ENCODE measurements at regions not wholly inside any gene's neighbourhood (a gene's known extent, or its start where the extent isn't known, plus 50 kb on each side); places are given as distances from the start of the nearest gene placed in this dataset.

DNA sequence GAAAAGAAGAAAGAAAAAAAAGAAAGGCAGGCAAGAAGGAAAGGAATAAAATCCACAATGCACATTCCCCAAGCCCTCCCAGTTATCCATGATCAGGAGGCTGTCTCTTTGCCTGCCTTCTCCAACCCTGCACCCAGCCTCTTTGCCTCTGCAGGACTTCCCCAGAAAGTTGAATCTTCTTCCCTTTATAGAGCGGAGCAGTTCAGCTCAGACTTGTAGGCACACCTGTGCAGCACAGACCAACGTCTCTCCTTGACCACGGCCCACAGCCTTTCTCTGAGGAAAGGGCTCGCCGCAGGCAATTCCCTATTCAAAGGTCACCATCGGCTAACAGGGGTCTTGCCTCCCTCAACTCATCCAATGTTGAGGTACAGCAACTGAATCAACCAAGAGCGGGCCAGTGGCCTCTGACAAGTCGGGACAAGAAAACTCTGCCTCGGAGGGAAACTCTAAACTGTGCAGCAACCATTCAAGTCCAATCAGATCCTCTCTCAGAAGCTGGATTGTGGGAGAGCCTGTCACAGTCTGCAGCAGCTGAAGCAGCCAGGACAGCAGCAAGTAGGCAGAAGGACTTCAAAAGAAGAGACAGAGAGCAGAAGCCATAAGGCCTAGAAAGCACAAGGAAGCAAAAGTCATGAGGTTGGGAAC, 529.2 kb upstream of the JARID2 start:
- Histone ChIP-seq H2BK12ac (ENCODE audit: low read length in 2 of 2) (no peak overlapping the region), H3K4ac (ENCODE audit: low read depth in 1 of 2, low read length in 2 of 2) (no peak overlapping the region), H2AFZ (ENCODE audit: low read depth, low read length) (no peak overlapping the region), H4K91ac (ENCODE audit: low read length) (peak overlapping the region; percentile 19), H3K9ac (ENCODE audit: low read length) (no peak overlapping the region), H3K9me3 (ENCODE audit: control insufficient read depth, low read length) (no peaks in the 10 kb centered on the region), H2BK15ac (ENCODE audit: low read depth, poor library complexity, severe bottlenecking) (no peak overlapping the region), H3K79me1 (replicated peaks; ENCODE audit: low read length, poor library complexity, severe bottlenecking) (no peaks in the 10 kb centered on the region), H3K27ac (ENCODE audit: low read length, poor library complexity, severe bottlenecking) (no peak overlapping the region), H3K27me3 (ENCODE audit: control insufficient read depth in 1 of 2, insufficient read depth in 1 of 2, low read length in 2 of 2) (no peaks in the 10 kb centered on the region), H3K4me3 (ENCODE audit: insufficient read depth in 1 of 2, low read depth in 1 of 2, low read length in 2 of 2) (no peak overlapping the region), H3K36me3 (ENCODE audit: control insufficient read depth in 1 of 2, insufficient read depth in 2 of 2, low read depth in 1 of 2, low read length in 2 of 2) (no peaks in the 10 kb centered on the region), H2BK5ac (ENCODE audit: low read depth, low read length, poor library complexity, severe bottlenecking) (no peak overlapping the region), H3K23ac (ENCODE audit: low read length in 2 of 2) (no peak overlapping the region), H4K8ac (ENCODE audit: low read length) (no peak overlapping the region), H2AK5ac (ENCODE audit: low read length, severe bottlenecking) (no peak overlapping the region), H3K18ac (ENCODE audit: low read depth in 1 of 2, low read length in 2 of 2) (peak overlapping the region in 1 of 2 experiments; percentile 2), H3K4me2 (ENCODE audit: low read length, poor library complexity, severe bottlenecking) (no peak overlapping the region), H2BK120ac (ENCODE audit: low read depth, low read length) (no peak overlapping the region), H3K4me1 (ENCODE audit: control insufficient read depth, insufficient read depth, low read depth, low read length) (peaks cover 4% of the 10 kb centered on the region), H3K14ac (ENCODE audit: low read length in 2 of 2) (no peak overlapping the region)
- no peak for DNase-seq
- WGBS, result 93% methylated on average over 9 of the region's 9 CpGs

- H3K14ac ChIP-seq (ENCODE audit: low read length in 2 of 2), result no peak overlapping the region
- H3K18ac ChIP-seq (ENCODE audit: low read depth in 1 of 2, low read length in 2 of 2), result no peak overlapping the region
- H3K36me3 ChIP-seq (ENCODE audit: control insufficient read depth in 1 of 2, insufficient read depth in 2 of 2, low read depth in 1 of 2, low read length in 2 of 2), result no peaks in the 10 kb centered on the region
- DNase-seq, result no peak
- 89% methylated on average over 3 of the region's 3 CpGs for WGBS
- H2BK5ac ChIP-seq (ENCODE audit: low read depth, low read length, poor library complexity, severe bottlenecking), result no peak overlapping the region
- H3K23ac ChIP-seq (ENCODE audit: low read length in 2 of 2), result no peak overlapping the region
- no peak overlapping the region for H2BK120ac ChIP-seq (ENCODE audit: low read depth, low read length)
- no peak overlapping the region for H3K9ac ChIP-seq (ENCODE audit: low read length)
- H4K8ac ChIP-seq (ENCODE audit: low read length), result no peak overlapping the region
- H2AK5ac ChIP-seq (ENCODE audit: low read length, severe bottlenecking), result no peak overlapping the region
- H2BK15ac ChIP-seq (ENCODE audit: low read depth, poor library complexity, severe bottlenecking), result no peak overlapping the region
- H3K4me1 ChIP-seq (ENCODE audit: control insufficient read depth, insufficient read depth, low read depth, low read length), result peaks cover 4% of the 10 kb centered on the region
- no peak overlapping the region for H4K91ac ChIP-seq (ENCODE audit: low read length)
- H2AFZ ChIP-seq (ENCODE audit: low read depth, low read length), result no peak overlapping the region
- no peaks in the 10 kb centered on the region for H3K27me3 ChIP-seq (ENCODE audit: control insufficient read depth in 1 of 2, insufficient read depth in 1 of 2, low read length in 2 of 2)
- no peak overlapping the region for H2BK12ac ChIP-seq (ENCODE audit: low read length in 2 of 2)
- H3K9me3 ChIP-seq (ENCODE audit: control insufficient read depth, low read length), result no peaks in the 10 kb centered on the region
- H3K79me1 ChIP-seq (replicated peaks; ENCODE audit: low read length, poor library complexity, severe bottlenecking), result no peaks in the 10 kb centered on the region
- no peak overlapping the region for H3K4ac ChIP-seq (ENCODE audit: low read depth in 1 of 2, low read length in 2 of 2)
- H3K27ac ChIP-seq (ENCODE audit: low read length, poor library complexity, severe bottlenecking), result no peak overlapping the region
- H3K4me3 ChIP-seq (ENCODE audit: insufficient read depth in 1 of 2, low read depth in 1 of 2, low read length in 2 of 2), result no peak overlapping the region
- no peak overlapping the region for H3K4me2 ChIP-seq (ENCODE audit: low read length, poor library complexity, severe bottlenecking)
Observed at GRCh38 chr6:14717307-14717706, 528.6 kb upstream of the JARID2 start.

DNA sequence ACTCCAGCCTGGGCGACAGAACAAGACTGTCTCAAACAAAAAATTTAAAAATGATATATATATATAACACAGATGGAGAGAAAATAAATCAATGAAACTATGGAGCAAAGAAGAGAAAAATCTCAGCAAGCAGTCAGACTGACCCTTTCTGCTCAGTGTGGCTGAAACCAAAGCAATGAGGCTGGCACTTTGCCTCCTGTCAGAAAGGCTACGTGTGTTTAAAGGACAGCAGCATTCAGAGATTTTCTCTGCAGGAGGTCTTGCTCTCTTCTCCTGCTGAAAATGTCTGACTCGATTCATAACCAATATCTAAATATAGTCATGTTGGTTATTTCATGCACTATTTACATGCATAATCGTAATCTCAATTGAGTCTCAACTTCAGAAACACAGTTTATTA, 527.0 kb upstream of the JARID2 start:
- 93% methylated on average over 3 of the region's 4 CpGs for WGBS
- Histone ChIP-seq H3K4ac (ENCODE audit: low read depth in 1 of 2, low read length in 2 of 2) (no peak overlapping the region), H3K4me3 (ENCODE audit: insufficient read depth in 1 of 2, low read depth in 1 of 2, low read length in 2 of 2) (no peak overlapping the region), H3K9me3 (ENCODE audit: control insufficient read depth, low read length) (no peaks in the 10 kb centered on the region), H3K18ac (ENCODE audit: low read depth in 1 of 2, low read length in 2 of 2) (no peak overlapping the region), H3K36me3 (ENCODE audit: control insufficient read depth in 1 of 2, insufficient read depth in 2 of 2, low read depth in 1 of 2, low read length in 2 of 2) (no peaks in the 10 kb centered on the region), H2AFZ (ENCODE audit: low read depth, low read length) (no peak overlapping the region), H3K79me1 (replicated peaks; ENCODE audit: low read length, poor library complexity, severe bottlenecking) (no peaks in the 10 kb centered on the region), H2BK120ac (ENCODE audit: low read depth, low read length) (no peak overlapping the region), H3K4me1 (ENCODE audit: control insufficient read depth, insufficient read depth, low read depth, low read length) (no peaks in the 10 kb centered on the region), H3K23ac (ENCODE audit: low read length in 2 of 2) (no peak overlapping the region), H3K4me2 (ENCODE audit: low read length, poor library complexity, severe bottlenecking) (no peak overlapping the region), H3K27me3 (ENCODE audit: control insufficient read depth in 1 of 2, insufficient read depth in 1 of 2, low read length in 2 of 2) (no peaks in the 10 kb centered on the region), H3K14ac (ENCODE audit: low read length in 2 of 2) (no peak overlapping the region), H4K91ac (ENCODE audit: low read length) (no peak overlapping the region), H4K8ac (ENCODE audit: low read length) (no peak overlapping the region), H2AK5ac (ENCODE audit: low read length, severe bottlenecking) (no peak overlapping the region), H2BK12ac (ENCODE audit: low read length in 2 of 2) (no peak overlapping the region), H2BK15ac (ENCODE audit: low read depth, poor library complexity, severe bottlenecking) (no peak overlapping the region), H3K9ac (ENCODE audit: low read length) (no peak overlapping the region), H2BK5ac (ENCODE audit: low read depth, low read length, poor library complexity, severe bottlenecking) (no peak overlapping the region), H3K27ac (ENCODE audit: low read length, poor library complexity, severe bottlenecking) (no peak overlapping the region)
- DNase-seq, result no peak

DNA sequence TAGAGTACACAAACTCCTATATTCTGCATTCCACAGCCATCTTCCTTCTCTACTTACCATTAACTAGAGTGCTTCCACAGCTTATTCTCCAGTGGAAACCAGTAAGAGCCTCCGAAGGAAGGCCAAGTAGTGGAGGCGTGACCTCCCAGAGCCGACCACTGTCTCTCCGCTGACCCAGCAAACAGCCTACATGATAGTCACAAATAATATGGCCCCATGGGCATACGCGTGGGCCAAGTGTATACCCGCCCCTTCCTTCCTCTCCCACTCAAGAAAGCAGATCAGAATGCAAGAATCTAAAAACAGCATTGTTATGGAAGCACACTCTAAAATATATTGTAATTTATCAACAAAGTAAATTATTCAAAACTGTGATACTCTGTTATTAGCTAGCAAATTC, 526.6 kb upstream of the JARID2 start:
- no peaks in the 10 kb centered on the region for H3K27me3 ChIP-seq (ENCODE audit: control insufficient read depth in 1 of 2, insufficient read depth in 1 of 2, low read length in 2 of 2)
- no peak overlapping the region for H2BK15ac ChIP-seq (ENCODE audit: low read depth, poor library complexity, severe bottlenecking)
- no peak overlapping the region for H3K4me2 ChIP-seq (ENCODE audit: low read length, poor library complexity, severe bottlenecking)
- H2BK5ac ChIP-seq (ENCODE audit: low read depth, low read length, poor library complexity, severe bottlenecking), result no peak overlapping the region
- WGBS, result 87% methylated on average over 4 of the region's 7 CpGs
- H3K4me3 ChIP-seq (ENCODE audit: insufficient read depth in 1 of 2, low read depth in 1 of 2, low read length in 2 of 2), result no peak overlapping the region
- H3K4ac ChIP-seq (ENCODE audit: low read depth in 1 of 2, low read length in 2 of 2), result no peak overlapping the region
- H2AFZ ChIP-seq (ENCODE audit: low read depth, low read length), result no peak overlapping the region
- H3K23ac ChIP-seq (ENCODE audit: low read length in 2 of 2), result no peak overlapping the region
- no peak overlapping the region for H2AK5ac ChIP-seq (ENCODE audit: low read length, severe bottlenecking)
- H3K27ac ChIP-seq (ENCODE audit: low read length, poor library complexity, severe bottlenecking), result no peak overlapping the region
- H3K9ac ChIP-seq (ENCODE audit: low read length), result no peak overlapping the region
- H4K91ac ChIP-seq (ENCODE audit: low read length), result no peak overlapping the region
- DNase-seq, result no peak
- no peak overlapping the region for H3K18ac ChIP-seq (ENCODE audit: low read depth in 1 of 2, low read length in 2 of 2)
- no peaks in the 10 kb centered on the region for H3K4me1 ChIP-seq (ENCODE audit: control insufficient read depth, insufficient read depth, low read depth, low read length)
- no peaks in the 10 kb centered on the region for H3K36me3 ChIP-seq (ENCODE audit: control insufficient read depth in 1 of 2, insufficient read depth in 2 of 2, low read depth in 1 of 2, low read length in 2 of 2)
- H3K9me3 ChIP-seq (ENCODE audit: control insufficient read depth, low read length), result no peaks in the 10 kb centered on the region
- H3K14ac ChIP-seq (ENCODE audit: low read length in 2 of 2), result no peak overlapping the region
- peak overlapping the region in 1 of 2 experiments; percentile 47 for H2BK12ac ChIP-seq (ENCODE audit: low read length in 2 of 2)
- no peak overlapping the region for H2BK120ac ChIP-seq (ENCODE audit: low read depth, low read length)
- no peaks in the 10 kb centered on the region for H3K79me1 ChIP-seq (replicated peaks; ENCODE audit: low read length, poor library complexity, severe bottlenecking)
- H4K8ac ChIP-seq (ENCODE audit: low read length), result no peak overlapping the region

Measured in mesenchymal stem cell (in vitro differentiated cells and primary cell).